Pancreas (tissue), 10 donors: ENCODE measurements at regions not wholly inside any gene's neighbourhood (a gene's known extent, or its start where the extent isn't known, plus 50 kb on each side); places are given as distances from the start of the nearest gene placed in this dataset.
A peak's percentile ranks its signal among the peaks of the same experiment; 100 is the strongest.

Experiments used
- ATAC-seq, 4 donors: fragments of 200-7000 bp; cut with Tn5 transposase; one replicate each; pipeline versions ENCODE4 v1.8.0 to v1.9.1; 2020; ENCODE audit warnings: mild to moderate bottlenecking in 4 of 4, moderate library complexity in 4 of 4
- DNase-seq, 6 donors: peaks; one replicate each; pipeline ENCODE4 v3.0.0-alpha.2; 2020
- FAIRE-seq: peaks from 2 replicates; lab custom pipeline; 2012; peaks lifted over from hg19 to GRCh38; lab: Jason Lieb, UNC
- H3K27ac ChIP-seq, 4 donors: fragments of 200-600 bp; sonication (generic); 1 replicate in 3 of 4; 2 replicates in 1 of 4; pipeline versions ENCODE4 v1.5.0 to v1.8.0; 2020
- H3K27me3 ChIP-seq, 4 donors: fragments of 200-600 bp; one replicate each; pipeline ENCODE4 v1.8.0; 2021
- H3K36me3 ChIP-seq, 3 donors: fragments of 200-600 bp; sonication (generic) in 1 of 3; one replicate each; pipeline versions ENCODE4 v1.5.0 to v1.8.0; 2020 to 2021
- H3K4me1 ChIP-seq, 3 donors: fragments of 200-600 bp; one replicate each; pipeline ENCODE4 v1.8.0; 2021
- H3K4me3 ChIP-seq, 4 donors: fragments of 200-600 bp; sonication (generic) in 2 of 4; one replicate each; pipeline versions ENCODE4 v1.5.0 to v1.8.0; 2020 to 2021
- H3K9me3 ChIP-seq, 4 donors: fragments of 200-600 bp; one replicate each; pipeline ENCODE4 v1.8.0; 2021
- CTCF ChIP-seq, 4 donors: fragments of 200-600 bp; sonication (generic) in 3 of 4; IDR thresholded peaks; one replicate each; pipeline versions ENCODE4 v1.5.0 to v1.8.0; 2021; ENCODE audit warnings: antibody characterized with exemption in 4 of 4
- WGBS, 2 donors: extraction: QIAGEN DNeasy Blood & Tissue Kit; methylation state at CpG; one replicate each; pipeline ENCODE4 v1.1.7; 2013; 5-methylcytosine and 5-hydroxymethylcytosine counted together
- intact Hi-C, 3 donors: fragments of 100-400 bp; cut with DNase I; formaldehyde crosslinking; loops; one replicate each; pipeline versions ENCODE4 v1.11.1 to v1.14.2; 2022
- donor health status: healthy with polysubstance abuse.
- donor health status: DM: no; HTN: no; CAD: no; lungs with moderate emphysema.
- donor health status: DM: no; HTN: no; CAD: no.
- donor health status: control.
- donor health status: control.
- donor health status: Bipolar disorder and iron deficiency.
- donor health status: DM: yes; HTN: yes; CAD: no.
- donor health status: DM: no; HTN: no; CAD: no.
- donor health status: DM: no; HTN: no; CAD: no.
- donor health status: DM: yes; HTN: yes; CAD: no.

GRCh38 chr13:58463841-58464240, 832.3 kb downstream of the PCDH17 start:
- Histone ChIP-seq H3K4me3 (no peak overlapping the region), H3K4me1 (no peaks in the 10 kb centered on the region), H3K9me3 (no peaks in the 10 kb centered on the region), H3K27ac (no peak overlapping the region), H3K36me3 (no peaks in the 10 kb centered on the region), H3K27me3 (no peaks in the 10 kb centered on the region)
- DNase-seq = no peak
- no peak for TF ChIP-seq CTCF (IDR thresholded peaks at IDR 0.05)
- intact Hi-C loops = no loop called here
- FAIRE-seq = no peak
- no peak for ATAC-seq

GRCh38 chr13:58467176-58467575, 835.6 kb downstream of the PCDH17 start:
- H3K4me1 ChIP-seq = no peaks in the 10 kb centered on the region
- H3K36me3 ChIP-seq = no peaks in the 10 kb centered on the region
- H3K4me3 ChIP-seq = no peak overlapping the region
- no peak for TF ChIP-seq CTCF (IDR thresholded peaks at IDR 0.05)
- 46 to 54% methylated on average over 4 of the region's 4 CpGs for WGBS, 2 donors
- intact Hi-C loops = no loop called here
- H3K9me3 ChIP-seq = no peaks in the 10 kb centered on the region
- DNase-seq (no peak), ATAC-seq (no peak), FAIRE-seq (no peak)
- H3K27ac ChIP-seq = no peak overlapping the region
- no peaks in the 10 kb centered on the region for H3K27me3 ChIP-seq

GRCh38 chr13:58472483-58472882, 840.9 kb downstream of the PCDH17 start:
- WGBS, 2 donors = 70 to 81% methylated on average over 3 of the region's 3 CpGs
- no peak for TF ChIP-seq CTCF (IDR thresholded peaks at IDR 0.05)
- H3K36me3 ChIP-seq = no peaks in the 10 kb centered on the region
- no peaks in the 10 kb centered on the region for H3K27me3 ChIP-seq
- no peaks in the 10 kb centered on the region for H3K4me1 ChIP-seq
- H3K27ac ChIP-seq = no peak overlapping the region
- H3K4me3 ChIP-seq = no peak overlapping the region
- FAIRE-seq (no peak), ATAC-seq (no peak), DNase-seq (no peak)
- H3K9me3 ChIP-seq = no peaks in the 10 kb centered on the region
- intact Hi-C loops = no loop called here

GRCh38 chr13:58474581-58474980, 843.0 kb downstream of the PCDH17 start:
- TF ChIP-seq CTCF (IDR thresholded peaks at IDR 0.05) = no peak
- H3K4me3 ChIP-seq = no peak overlapping the region
- FAIRE-seq = no peak
- no peaks in the 10 kb centered on the region for H3K9me3 ChIP-seq
- H3K4me1 ChIP-seq = no peaks in the 10 kb centered on the region
- no peaks in the 10 kb centered on the region for H3K27me3 ChIP-seq
- no peak overlapping the region for H3K27ac ChIP-seq
- intact Hi-C loops = no loop called here
- H3K36me3 ChIP-seq = no peaks in the 10 kb centered on the region
- no peak for ATAC-seq
- no peak for DNase-seq

- ATAC-seq (peak in 1 of 4 donors; percentile 57), DNase-seq (no peak), FAIRE-seq (no peak)
- TF ChIP-seq CTCF (IDR thresholded peaks at IDR 0.05) = no peak
- intact Hi-C loops = no loop called here
- no peaks in the 10 kb centered on the region for H3K4me1 ChIP-seq
- H3K27ac ChIP-seq = no peak overlapping the region
- no peak overlapping the region for H3K4me3 ChIP-seq
- no peaks in the 10 kb centered on the region for H3K27me3 ChIP-seq
- 49 to 58% methylated on average over 6 of the region's 6 CpGs for WGBS, 2 donors
- H3K36me3 ChIP-seq = no peaks in the 10 kb centered on the region
- H3K9me3 ChIP-seq = no peaks in the 10 kb centered on the region
Measured at GRCh38 chr13:58476206-58476918, 844.8 kb downstream of the PCDH17 start.
